ENCODE measurements at regions not wholly inside any gene's neighbourhood (a gene's known extent, or its start where the extent isn't known, plus 50 kb on each side); places are given as distances from the start of the nearest gene placed in this dataset.

DNA sequence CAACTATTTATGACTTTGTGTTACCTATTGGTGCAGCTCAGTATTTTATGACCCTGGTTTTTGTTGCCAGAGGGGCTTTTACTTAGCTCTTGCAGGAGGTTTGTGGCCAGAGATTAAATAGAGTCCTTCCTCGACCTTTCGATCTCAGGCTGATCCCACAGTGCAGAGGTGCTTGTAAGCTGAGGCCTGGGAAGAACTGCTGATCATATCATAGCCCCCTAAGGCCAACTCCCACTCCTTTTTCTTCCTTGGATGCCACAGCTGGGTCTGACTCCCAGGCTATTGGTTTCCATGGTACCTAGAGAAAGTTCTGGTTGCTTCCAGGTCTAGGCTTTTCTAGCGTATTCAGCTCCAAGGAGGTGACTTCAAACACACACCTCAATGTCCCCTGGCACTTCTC is 324.9 kb downstream of the FOXO1 start:
- no peak for TF ChIP-seq POLR2A (IDR thresholded peaks at IDR 0.05; ENCODE audit: extremely low read depth, insufficient read length)
- TF ChIP-seq, protein P1, sequence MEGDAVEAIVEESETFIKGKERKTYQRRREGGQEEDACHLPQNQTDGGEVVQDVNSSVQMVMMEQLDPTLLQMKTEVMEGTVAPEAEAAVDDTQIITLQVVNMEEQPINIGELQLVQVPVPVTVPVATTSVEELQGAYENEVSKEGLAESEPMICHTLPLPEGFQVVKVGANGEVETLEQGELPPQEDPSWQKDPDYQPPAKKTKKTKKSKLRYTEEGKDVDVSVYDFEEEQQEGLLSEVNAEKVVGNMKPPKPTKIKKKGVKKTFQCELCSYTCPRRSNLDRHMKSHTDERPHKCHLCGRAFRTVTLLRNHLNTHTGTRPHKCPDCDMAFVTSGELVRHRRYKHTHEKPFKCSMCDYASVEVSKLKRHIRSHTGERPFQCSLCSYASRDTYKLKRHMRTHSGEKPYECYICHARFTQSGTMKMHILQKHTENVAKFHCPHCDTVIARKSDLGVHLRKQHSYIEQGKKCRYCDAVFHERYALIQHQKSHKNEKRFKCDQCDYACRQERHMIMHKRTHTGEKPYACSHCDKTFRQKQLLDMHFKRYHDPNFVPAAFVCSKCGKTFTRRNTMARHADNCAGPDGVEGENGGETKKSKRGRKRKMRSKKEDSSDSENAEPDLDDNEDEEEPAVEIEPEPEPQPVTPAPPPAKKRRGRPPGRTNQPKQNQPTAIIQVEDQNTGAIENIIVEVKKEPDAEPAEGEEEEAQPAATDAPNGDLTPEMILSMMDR (IDR thresholded peaks at IDR 0.05; ENCODE audit: low read depth, low read length) = no peak

Data from NB4 (cell line).